ENCODE measurements at regions not wholly inside any gene's neighbourhood (a gene's known extent, or its start where the extent isn't known, plus 50 kb on each side); places are given as distances from the start of the nearest gene placed in this dataset.

GRCh38 chr6:163945808-163946207 lies 531.3 kb downstream of the QKI start:
- TF ChIP-seq, protein P1, sequence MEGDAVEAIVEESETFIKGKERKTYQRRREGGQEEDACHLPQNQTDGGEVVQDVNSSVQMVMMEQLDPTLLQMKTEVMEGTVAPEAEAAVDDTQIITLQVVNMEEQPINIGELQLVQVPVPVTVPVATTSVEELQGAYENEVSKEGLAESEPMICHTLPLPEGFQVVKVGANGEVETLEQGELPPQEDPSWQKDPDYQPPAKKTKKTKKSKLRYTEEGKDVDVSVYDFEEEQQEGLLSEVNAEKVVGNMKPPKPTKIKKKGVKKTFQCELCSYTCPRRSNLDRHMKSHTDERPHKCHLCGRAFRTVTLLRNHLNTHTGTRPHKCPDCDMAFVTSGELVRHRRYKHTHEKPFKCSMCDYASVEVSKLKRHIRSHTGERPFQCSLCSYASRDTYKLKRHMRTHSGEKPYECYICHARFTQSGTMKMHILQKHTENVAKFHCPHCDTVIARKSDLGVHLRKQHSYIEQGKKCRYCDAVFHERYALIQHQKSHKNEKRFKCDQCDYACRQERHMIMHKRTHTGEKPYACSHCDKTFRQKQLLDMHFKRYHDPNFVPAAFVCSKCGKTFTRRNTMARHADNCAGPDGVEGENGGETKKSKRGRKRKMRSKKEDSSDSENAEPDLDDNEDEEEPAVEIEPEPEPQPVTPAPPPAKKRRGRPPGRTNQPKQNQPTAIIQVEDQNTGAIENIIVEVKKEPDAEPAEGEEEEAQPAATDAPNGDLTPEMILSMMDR (IDR thresholded peaks at IDR 0.05), result no peak
- TF ChIP-seq POLR2A (IDR thresholded peaks at IDR 0.05), result no peak
